ENCODE measurements at regions not wholly inside any gene's neighbourhood (a gene's known extent, or its start where the extent isn't known, plus 50 kb on each side); places are given as distances from the start of the nearest gene placed in this dataset.

DNA sequence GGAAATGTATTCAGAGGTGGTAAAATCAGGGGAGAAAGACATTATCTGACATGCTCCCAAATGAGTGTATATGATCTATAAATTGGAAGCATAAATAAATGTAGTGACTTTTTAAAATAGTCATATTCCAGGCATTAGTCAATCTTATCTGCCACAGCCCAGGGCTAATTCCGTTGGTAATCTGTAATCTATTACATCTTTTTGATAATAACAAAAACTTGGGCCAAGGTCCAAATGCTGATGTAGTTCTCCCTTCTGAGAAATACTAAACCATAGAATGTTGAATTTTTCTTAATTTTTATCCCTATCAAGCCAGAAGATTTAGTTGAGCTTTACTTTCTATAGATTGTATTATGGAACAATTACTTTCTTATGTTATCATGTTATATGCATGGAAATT lies 1279.8 kb downstream of the EPHA7 start:
- TF ChIP-seq, protein P1, sequence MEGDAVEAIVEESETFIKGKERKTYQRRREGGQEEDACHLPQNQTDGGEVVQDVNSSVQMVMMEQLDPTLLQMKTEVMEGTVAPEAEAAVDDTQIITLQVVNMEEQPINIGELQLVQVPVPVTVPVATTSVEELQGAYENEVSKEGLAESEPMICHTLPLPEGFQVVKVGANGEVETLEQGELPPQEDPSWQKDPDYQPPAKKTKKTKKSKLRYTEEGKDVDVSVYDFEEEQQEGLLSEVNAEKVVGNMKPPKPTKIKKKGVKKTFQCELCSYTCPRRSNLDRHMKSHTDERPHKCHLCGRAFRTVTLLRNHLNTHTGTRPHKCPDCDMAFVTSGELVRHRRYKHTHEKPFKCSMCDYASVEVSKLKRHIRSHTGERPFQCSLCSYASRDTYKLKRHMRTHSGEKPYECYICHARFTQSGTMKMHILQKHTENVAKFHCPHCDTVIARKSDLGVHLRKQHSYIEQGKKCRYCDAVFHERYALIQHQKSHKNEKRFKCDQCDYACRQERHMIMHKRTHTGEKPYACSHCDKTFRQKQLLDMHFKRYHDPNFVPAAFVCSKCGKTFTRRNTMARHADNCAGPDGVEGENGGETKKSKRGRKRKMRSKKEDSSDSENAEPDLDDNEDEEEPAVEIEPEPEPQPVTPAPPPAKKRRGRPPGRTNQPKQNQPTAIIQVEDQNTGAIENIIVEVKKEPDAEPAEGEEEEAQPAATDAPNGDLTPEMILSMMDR (conservative IDR thresholded peaks at IDR 0.05) = no peak
- TF ChIP-seq EZH2 (IDR thresholded peaks at IDR 0.05; ENCODE audit: low read depth) = no peak
